ENCODE measurements at regions not wholly inside any gene's neighbourhood (a gene's known extent, or its start where the extent isn't known, plus 50 kb on each side); places are given as distances from the start of the nearest gene placed in this dataset.

- Histone ChIP-seq H3K27me3 (replicated peaks in 1 of 4; ENCODE audit: control insufficient read depth in 3 of 4, extremely low read depth in 1 of 4, insufficient read depth in 3 of 4, low read length in 3 of 4) (no peaks in the 10 kb centered on the region), H3K79me1 (ENCODE audit: low read depth, low read length) (no peaks in the 10 kb centered on the region), H3K56ac (replicated peaks; ENCODE audit: insufficient read length, low read depth, low read length) (no peak overlapping the region), H2BK120ac (replicated peaks; ENCODE audit: low read depth, low read length) (no peak overlapping the region), H3K9me3 (ENCODE audit: insufficient read depth in 2 of 2, low read depth in 1 of 2, low read length in 1 of 2) (no peaks in the 10 kb centered on the region; a peak in 1 of 4 replicates), H3K4me3 (ENCODE audit: extremely low read depth in 1 of 4, insufficient read depth in 2 of 4, low read depth in 3 of 4, low read length in 4 of 4) (no peak overlapping the region), H3K4me2 (ENCODE audit: insufficient read depth in 1 of 2, low read depth in 2 of 2, low read length in 2 of 2) (no peak overlapping the region), H2AK5ac (ENCODE audit: low read depth, low read length) (no peak overlapping the region), H2BK20ac (ENCODE audit: low read length) (no peak overlapping the region), H3K14ac (ENCODE audit: insufficient read length) (no peak overlapping the region), H3K23ac (ENCODE audit: insufficient read length) (no peak overlapping the region), H2BK12ac (ENCODE audit: low read depth, low read length) (no peak overlapping the region), H3K18ac (ENCODE audit: extremely low read depth, low read length) (no peak overlapping the region), H2BK15ac (ENCODE audit: low read length) (no peak overlapping the region), H3K9ac (replicated peaks in 1 of 4; ENCODE audit: extremely low read depth in 1 of 4, low read depth in 3 of 4, low read length in 3 of 4) (no peak overlapping the region), H3K4me1 (replicated peaks in 1 of 4; ENCODE audit: control insufficient read depth in 3 of 4, insufficient read depth in 4 of 4, low read length in 3 of 4) (peaks cover 6 to 7% (median 6%) of the 10 kb centered on the region in 4 experiments; a peak in 5 of 7 replicates), H3K27ac (ENCODE audit: low read depth, low read length) (no peak overlapping the region), H2BK5ac (ENCODE audit: low read depth, low read length) (no peak overlapping the region), H3K36me3 (ENCODE audit: control insufficient read depth in 2 of 4, insufficient read depth in 4 of 4, low read length in 3 of 4) (no peaks in the 10 kb centered on the region), H3K4ac (replicated peaks; ENCODE audit: insufficient read length, low read depth, low read length) (no peak overlapping the region), H4K20me1 (replicated peaks in 1 of 2; ENCODE audit: control insufficient read depth in 1 of 2, insufficient read depth in 2 of 2, low read length in 2 of 2) (no peaks in the 10 kb centered on the region), H4K5ac (ENCODE audit: insufficient read length, low read depth, low read length) (no peak overlapping the region), H2AFZ (ENCODE audit: low read length) (no peak overlapping the region), H4K8ac (ENCODE audit: extremely low read depth, insufficient read depth, low read length) (no peak overlapping the region), H3K23me2 (ENCODE audit: low read depth, low read length) (no peaks in the 10 kb centered on the region), H3K79me2 (ENCODE audit: control insufficient read depth in 1 of 2, insufficient read depth in 2 of 2, low read length in 2 of 2) (no peaks in the 10 kb centered on the region), H4K91ac (replicated peaks; ENCODE audit: insufficient read length, low read length) (no peak overlapping the region)
- POLR2A ChIA-PET (ENCODE audit: partially characterized antibody): interaction anchor here (0.6 kb wide), 1 partner anchor 13 kb away, joined by 3 read pairs; no protein-coding TSS in a partner anchor
- TF ChIP-seq CBX8 (IDR thresholded peaks at IDR 0.05; ENCODE audit: borderline replicate concordance, low read depth, low read length): no peak
- TF ChIP-seq USF2 (IDR thresholded peaks at IDR 0.05; ENCODE audit: low read length): no peak
- no peak for TF ChIP-seq HDAC2 (IDR thresholded peaks at IDR 0.05; ENCODE audit: borderline replicate concordance in 1 of 2, low read depth in 2 of 2, low read length in 2 of 2)
- no peak for TF ChIP-seq EZH2 (IDR thresholded peaks at IDR 0.05; ENCODE audit: low read depth, low read length, severe bottlenecking)
- no peak for TF ChIP-seq RFX5 (IDR thresholded peaks at IDR 0.05; ENCODE audit: borderline replicate concordance, low read depth, low read length)
- no peak for TF ChIP-seq EGR1 (IDR thresholded peaks at IDR 0.05; ENCODE audit: borderline replicate concordance, low read depth, low read length)
- FAIRE-seq: no peak
- CTCF ChIA-PET (ENCODE audit: partially characterized antibody): interaction anchor here (0.7 to 1.3 kb wide), 3 partner anchors 12 to 16 kb away, joined by 3 to 5 read pairs (median 4); no protein-coding TSS in a partner anchor
- 84% methylated on average over 2 of the region's 2 CpGs; no CpG with 5 or more reads in 1 of the 2 experiments for WGBS, 2 experiments (ENCODE audit: extremely low coverage in 1 of 2, insufficient coverage in 1 of 2, insufficient read length in 1 of 2, insufficient replicate concordance in 2 of 2, low coverage in 1 of 2, low lambda C conversion rate in 2 of 2, missing lambda C conversion rate in 1 of 2)
- DNase-seq (ENCODE audit: low read depth in 1 of 2, low spot score in 2 of 2): no peak
These were observed 197.1 kb upstream of the UGT8 start for GRCh38 chr4:114401483-114401882.

Measured in H1 (cell line).